HepG2 (cell line): ENCODE measurements at regions not wholly inside any gene's neighbourhood (a gene's known extent, or its start where the extent isn't known, plus 50 kb on each side); places are given as distances from the start of the nearest gene placed in this dataset.

ENCODE experiments used
- ATAC-seq: fragments of 200-7000 bp; cut with Tn5 transposase; 3 replicates; pipeline ENCODE4 v1.9.1; 2020; ENCODE audit warnings: mild to moderate bottlenecking, moderate library complexity
- BruUV-seq: library from RNA; stranded (reverse); fragments of 400-500 nt; replicated peaks from 2 replicates; lab custom pipeline; 2021; lab: Mats Ljungman, UMichigan
- CTCF ChIA-PET: fragments of 300-600 bp; formaldehyde crosslinking; extraction: SDS; loops from one replicate; lab custom pipeline; 2021; ENCODE audit warnings: low total read pairs, inconsistent platforms, low intra/inter-chr PET ratio; lab: Yijun Ruan, JAX
- POLR2A ChIA-PET: fragments of 350-600 bp; sonication (Branson Sonifier 250); formaldehyde crosslinking; loops from one replicate; lab custom pipeline; 2020; ENCODE audit warnings: antibody characterized with exemption, inconsistent platforms; lab: Yijun Ruan, JAX
- DNase-seq: peaks from one replicate; pipeline ENCODE4 v3.0.0-alpha.2; 2015; ENCODE audit warnings: low spot score
- FAIRE-seq: peaks from 3 replicates; lab custom pipeline; 2011; peaks lifted over from hg19 to GRCh38; lab: Jason Lieb, UNC
- H2AFZ ChIP-seq: one replicate; pipeline ENCODE4 v1.6.1; 2011; ENCODE audit warnings: low read length, inconsistent platforms
- H3K27ac ChIP-seq: fragments of 300-600 bp; 3 replicates; pipeline ENCODE4 v1.8.0; 2011; ENCODE audit warnings: mixed run types, mild to moderate bottlenecking, mixed read lengths, low read length, inconsistent platforms; ENCODE audit not compliant: insufficient read depth; ENCODE audit errors: extremely low read length
- H3K27me3 ChIP-seq, 2 experiments: fragments of 200-600 bp in 1 of 2; 2 replicates in 1 of 2; 3 replicates in 1 of 2; pipeline versions ENCODE4 v1.6.0 to v1.8.0; 2011; ENCODE audit warnings: low read length in 2 of 2, mild to moderate bottlenecking in 2 of 2, moderate library complexity in 2 of 2, inconsistent platforms in 1 of 2; ENCODE audit not compliant: insufficient read depth in 2 of 2, control insufficient read depth in 1 of 2
- H3K36me3 ChIP-seq, 2 experiments: fragments of 200-600 bp in 1 of 2; replicated peaks in 1 of 2; 2 replicates in 1 of 2; 3 replicates in 1 of 2; pipeline versions ENCODE4 v1.5.1 to v1.8.0; 2011; ENCODE audit warnings: low read length in 2 of 2, inconsistent platforms in 1 of 2; ENCODE audit not compliant: insufficient read depth in 2 of 2, control insufficient read depth in 1 of 2
- H3K4me1 ChIP-seq: 2 replicates; pipeline ENCODE4 v1.5.1; 2012; ENCODE audit warnings: low read length, inconsistent platforms; ENCODE audit not compliant: insufficient read depth
- H3K4me2 ChIP-seq: 2 replicates; pipeline ENCODE4 v1.6.0; 2011; ENCODE audit warnings: low read depth, low read length, inconsistent platforms
- H3K4me3 ChIP-seq, 3 experiments: fragments of 200-600 bp in 1 of 3; sonication (generic), shearing (Covaris generic) in 1 of 3; replicated peaks in 1 of 3; 2 replicates each; pipeline ENCODE4 v1.5.1; 2011 to 2016; ENCODE audit warnings: low read length in 3 of 3, inconsistent platforms in 2 of 3, low read depth in 2 of 3, mild to moderate bottlenecking in 2 of 3, control low read depth in 1 of 3, mixed read lengths in 1 of 3; ENCODE audit not compliant: insufficient read depth in 1 of 3
- H3K79me2 ChIP-seq: one replicate; pipeline ENCODE4 v1.6.1; 2011; ENCODE audit warnings: low read length, inconsistent platforms; ENCODE audit not compliant: insufficient read depth
- H3K9ac ChIP-seq: 2 replicates; pipeline ENCODE4 v1.6.0; 2011; ENCODE audit warnings: mild to moderate bottlenecking, low read depth, low read length, inconsistent platforms; ENCODE audit not compliant: insufficient read depth
- H3K9me3 ChIP-seq: 2 replicates; pipeline ENCODE4 v1.5.1; 2012; ENCODE audit warnings: mild to moderate bottlenecking, low read length
- H4K20me1 ChIP-seq: 2 replicates; pipeline ENCODE4 v1.6.0; 2011; ENCODE audit warnings: inconsistent platforms, mild to moderate bottlenecking, low read length, moderate library complexity; ENCODE audit not compliant: insufficient read depth
- GATAD2A ChIP-seq: IDR thresholded peaks from 2 replicates; pipeline ENCODE4 v1.6.1; 2016
- RAD51 ChIP-seq: fragments of 450-650 bp; IDR thresholded peaks from 2 replicates; pipeline ENCODE4 v1.6.1; 2016; ENCODE audit warnings: borderline replicate concordance
- TSC22D2 ChIP-seq: sonication (generic); formaldehyde crosslinking; IDR thresholded peaks from 2 replicates; pipeline ENCODE4 v1.5.1; 2020; ENCODE audit warnings: missing genetic modification reagents, mild to moderate bottlenecking, borderline replicate concordance
- ZNF256 ChIP-seq: sonication (generic); formaldehyde crosslinking; conservative IDR thresholded peaks from 2 replicates; pipeline ENCODE4 v1.4.0; 2020; ENCODE audit warnings: missing genetic modification reagents
- ZNF282 ChIP-seq: fragments of 450-650 bp; IDR thresholded peaks from 2 replicates; pipeline ENCODE4 v1.6.1; 2018; ENCODE audit not compliant: partially characterized antibody
- ZNF670 ChIP-seq: sonication (generic); formaldehyde crosslinking; IDR thresholded peaks from 2 replicates; pipeline ENCODE4 v1.8.0; 2022; ENCODE audit warnings: mild to moderate bottlenecking, missing genetic modification reagents, borderline replicate concordance
- ZNF703 ChIP-seq: sonication (generic); formaldehyde crosslinking; IDR thresholded peaks from 2 replicates; pipeline ENCODE4 v1.5.1; 2020; ENCODE audit warnings: missing genetic modification reagents, mild to moderate bottlenecking, moderate library complexity, borderline replicate concordance
- ZNF737 ChIP-seq: sonication (generic); formaldehyde crosslinking; IDR thresholded peaks from 2 replicates; pipeline ENCODE4 v1.5.0; 2020; ENCODE audit warnings: missing genetic modification reagents, mild to moderate bottlenecking, borderline replicate concordance
- ZNF761 ChIP-seq: sonication (generic); formaldehyde crosslinking; conservative IDR thresholded peaks from 2 replicates; pipeline ENCODE4 v1.4.0; 2020; ENCODE audit warnings: mild to moderate bottlenecking, missing genetic modification reagents
- WGBS: methylation state at CpG from one replicate; pipeline ENCODE4 v1.1.6; 2017; ENCODE audit warnings: low lambda C conversion rate; 5-methylcytosine and 5-hydroxymethylcytosine counted together
- in situ Hi-C: cut with HindIII; loops from 2 replicates; pipeline ENCODE4 v1.10.0; 2017; ENCODE audit warnings: low pct_unique_long_range_greater_than_20kb; ENCODE audit not compliant: extremely low pct_ligation_motif_present
- intact Hi-C: fragments of 100-400 bp; cut with micrococcal nuclease; formaldehyde crosslinking; loops from one replicate; pipeline ENCODE4 v1.10.0; 2022; ENCODE audit not compliant: unreplicated experiment
- TF ChIP-seq, protein P1 (sequence below): sonication (generic); formaldehyde crosslinking; IDR thresholded peaks from 2 replicates; pipeline ENCODE4 v1.5.0; 2020; ENCODE audit warnings: mild to moderate bottlenecking, missing genetic modification reagents, borderline replicate concordance
- TF ChIP-seq, protein P2 (sequence below): sonication (generic); formaldehyde crosslinking; IDR thresholded peaks from 2 replicates; pipeline ENCODE4 v1.4.0; 2020; ENCODE audit warnings: mild to moderate bottlenecking, missing genetic modification reagents, borderline replicate concordance
- TF ChIP-seq, protein P3 (sequence below): IDR thresholded peaks from 2 replicates; pipeline ENCODE4 v1.6.1; 2012; ENCODE audit warnings: low read depth, low read length, improper control_type of control experiment

DNA sequence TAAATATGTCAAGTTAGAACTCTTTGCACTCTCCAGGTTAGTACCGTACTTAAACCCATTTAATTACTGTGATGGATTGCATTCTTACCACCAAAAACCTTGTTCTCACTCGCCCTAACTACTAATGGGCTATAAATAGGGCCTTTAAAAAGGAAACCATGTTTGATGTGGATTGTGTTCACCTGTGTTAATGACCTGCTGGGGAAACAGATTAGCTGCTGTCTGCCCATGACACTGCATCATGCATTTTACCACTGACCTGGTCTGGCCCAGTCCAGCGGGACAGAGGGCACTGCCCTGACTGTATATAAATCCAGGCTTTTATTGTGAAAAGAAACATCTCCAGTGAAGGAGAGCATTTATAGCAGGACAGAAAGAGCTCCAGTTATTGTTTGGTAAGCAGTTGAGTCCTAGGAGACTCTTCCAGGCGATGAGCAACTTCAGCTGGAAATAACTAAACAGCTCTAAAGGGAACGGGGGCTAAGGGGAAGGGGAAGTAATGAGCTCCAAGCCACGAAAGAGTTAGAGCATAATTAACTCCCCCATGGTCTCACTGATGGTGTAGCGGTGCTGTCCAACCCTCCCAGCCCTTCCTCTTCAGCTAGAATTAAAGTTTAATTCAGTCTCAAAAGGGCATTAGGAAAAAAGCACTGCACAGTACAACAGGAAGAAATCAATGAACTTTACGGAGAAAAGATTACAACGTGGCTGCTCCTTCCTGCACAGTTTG lies 303.1 kb downstream of the ENC1 start:
- Histone ChIP-seq H2AFZ (no peak overlapping the region), H3K4me1 (no peaks in the 10 kb centered on the region), H3K27ac (no peak overlapping the region), H3K27me3 (peaks cover 0 to 7% of the 10 kb centered on the region in 2 experiments; a peak in 4 of 5 replicates), H3K4me2 (no peak overlapping the region), H3K79me2 (no peaks in the 10 kb centered on the region), H4K20me1 (no peaks in the 10 kb centered on the region), H3K4me3 (no peak overlapping the region), H3K9me3 (no peaks in the 10 kb centered on the region), H3K36me3 (no peaks in the 10 kb centered on the region), H3K9ac (no peak overlapping the region)
- ChIA-PET POLR2A (interaction anchor here (1.5 kb wide), 1 partner anchor 303 kb away, joined by 3 read pairs; the partner anchor contains the start of gene ENC1), CTCF (no interaction called here)
- no peak for DNase-seq
- WGBS: 30% methylated on average over 9 of the region's 9 CpGs
- ATAC-seq: no peak
- FAIRE-seq: no peak
- intact Hi-C loops (no loop called here), in situ Hi-C loops (no loop called here)
- BruUV-seq: no TSS peak
- no peak for TF ChIP-seq ZNF256
- TF ChIP-seq, protein P1, sequence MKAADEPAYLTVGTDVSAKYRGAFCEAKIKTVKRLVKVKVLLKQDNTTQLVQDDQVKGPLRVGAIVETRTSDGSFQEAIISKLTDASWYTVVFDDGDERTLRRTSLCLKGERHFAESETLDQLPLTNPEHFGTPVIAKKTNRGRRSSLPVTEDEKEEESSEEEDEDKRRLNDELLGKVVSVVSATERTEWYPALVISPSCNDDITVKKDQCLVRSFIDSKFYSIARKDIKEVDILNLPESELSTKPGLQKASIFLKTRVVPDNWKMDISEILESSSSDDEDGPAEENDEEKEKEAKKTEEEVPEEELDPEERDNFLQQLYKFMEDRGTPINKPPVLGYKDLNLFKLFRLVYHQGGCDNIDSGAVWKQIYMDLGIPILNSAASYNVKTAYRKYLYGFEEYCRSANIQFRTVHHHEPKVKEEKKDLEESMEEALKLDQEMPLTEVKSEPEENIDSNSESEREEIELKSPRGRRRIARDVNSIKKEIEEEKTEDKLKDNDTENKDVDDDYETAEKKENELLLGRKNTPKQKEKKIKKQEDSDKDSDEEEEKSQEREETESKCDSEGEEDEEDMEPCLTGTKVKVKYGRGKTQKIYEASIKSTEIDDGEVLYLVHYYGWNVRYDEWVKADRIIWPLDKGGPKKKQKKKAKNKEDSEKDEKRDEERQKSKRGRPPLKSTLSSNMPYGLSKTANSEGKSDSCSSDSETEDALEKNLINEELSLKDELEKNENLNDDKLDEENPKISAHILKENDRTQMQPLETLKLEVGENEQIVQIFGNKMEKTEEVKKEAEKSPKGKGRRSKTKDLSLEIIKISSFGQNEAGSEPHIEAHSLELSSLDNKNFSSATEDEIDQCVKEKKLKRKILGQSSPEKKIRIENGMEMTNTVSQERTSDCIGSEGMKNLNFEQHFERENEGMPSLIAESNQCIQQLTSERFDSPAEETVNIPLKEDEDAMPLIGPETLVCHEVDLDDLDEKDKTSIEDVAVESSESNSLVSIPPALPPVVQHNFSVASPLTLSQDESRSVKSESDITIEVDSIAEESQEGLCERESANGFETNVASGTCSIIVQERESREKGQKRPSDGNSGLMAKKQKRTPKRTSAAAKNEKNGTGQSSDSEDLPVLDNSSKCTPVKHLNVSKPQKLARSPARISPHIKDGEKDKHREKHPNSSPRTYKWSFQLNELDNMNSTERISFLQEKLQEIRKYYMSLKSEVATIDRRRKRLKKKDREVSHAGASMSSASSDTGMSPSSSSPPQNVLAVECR (CRISPR knock-in tag): no peak
- no peak for TF ChIP-seq ZNF737 (CRISPR knock-in tag)
- TF ChIP-seq GATAD2A (CRISPR knock-in tag): no peak
- TF ChIP-seq TSC22D2 (CRISPR knock-in tag): no peak
- no peak for TF ChIP-seq RAD51
- TF ChIP-seq, protein P2, sequence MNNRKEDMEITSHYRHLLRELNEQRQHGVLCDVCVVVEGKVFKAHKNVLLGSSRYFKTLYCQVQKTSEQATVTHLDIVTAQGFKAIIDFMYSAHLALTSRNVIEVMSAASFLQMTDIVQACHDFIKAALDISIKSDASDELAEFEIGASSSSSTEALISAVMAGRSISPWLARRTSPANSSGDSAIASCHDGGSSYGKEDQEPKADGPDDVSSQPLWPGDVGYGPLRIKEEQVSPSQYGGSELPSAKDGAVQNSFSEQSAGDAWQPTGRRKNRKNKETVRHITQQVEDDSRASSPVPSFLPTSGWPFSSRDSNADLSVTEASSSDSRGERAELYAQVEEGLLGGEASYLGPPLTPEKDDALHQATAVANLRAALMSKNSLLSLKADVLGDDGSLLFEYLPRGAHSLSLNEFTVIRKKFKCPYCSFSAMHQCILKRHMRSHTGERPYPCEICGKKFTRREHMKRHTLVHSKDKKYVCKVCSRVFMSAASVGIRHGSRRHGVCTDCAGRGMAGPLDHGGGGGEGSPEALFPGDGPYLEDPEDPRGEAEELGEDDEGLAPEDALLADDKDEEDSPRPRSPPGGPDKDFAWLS: no peak
- TF ChIP-seq, protein P3, sequence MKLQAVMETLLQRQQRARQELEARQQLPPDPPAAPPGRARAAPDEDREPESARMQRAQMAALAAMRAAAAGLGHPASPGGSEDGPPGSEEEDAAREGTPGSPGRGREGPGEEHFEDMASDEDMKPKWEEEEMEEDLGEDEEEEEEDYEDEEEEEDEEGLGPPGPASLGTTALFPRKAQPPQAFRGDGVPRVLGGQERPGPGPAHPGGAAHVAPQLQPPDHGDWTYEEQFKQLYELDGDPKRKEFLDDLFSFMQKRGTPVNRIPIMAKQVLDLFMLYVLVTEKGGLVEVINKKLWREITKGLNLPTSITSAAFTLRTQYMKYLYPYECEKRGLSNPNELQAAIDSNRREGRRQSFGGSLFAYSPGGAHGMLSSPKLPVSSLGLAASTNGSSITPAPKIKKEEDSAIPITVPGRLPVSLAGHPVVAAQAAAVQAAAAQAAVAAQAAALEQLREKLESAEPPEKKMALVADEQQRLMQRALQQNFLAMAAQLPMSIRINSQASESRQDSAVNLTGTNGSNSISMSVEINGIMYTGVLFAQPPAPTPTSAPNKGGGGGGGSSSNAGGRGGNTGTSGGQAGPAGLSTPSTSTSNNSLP: no peak
- no peak for TF ChIP-seq ZNF703 (CRISPR knock-in tag)
- no peak for TF ChIP-seq ZNF282
- TF ChIP-seq ZNF670: no peak
- no peak for TF ChIP-seq ZNF761 (CRISPR knock-in tag)
